B cell (primary cell): ENCODE measurements at regions not wholly inside any gene's neighbourhood (a gene's known extent, or its start where the extent isn't known, plus 50 kb on each side); places are given as distances from the start of the nearest gene placed in this dataset.

Experiments
- ATAC-seq: fragments of 200-7000 bp; cut with Tn5 transposase; one replicate; pipeline ENCODE4 v1.10.0; 2021; ENCODE audit warnings: low read depth, mild to moderate bottlenecking, moderate number of reproducible peaks, moderate library complexity
- CTCF ChIA-PET: fragments of 350-600 bp; sonication (Branson Sonifier 250); formaldehyde crosslinking; loops from one replicate; lab custom pipeline; 2021; ENCODE audit warnings: antibody characterized with exemption, inconsistent platforms; lab: Charles Lee
- POLR2A ChIA-PET: fragments of 350-600 bp; sonication (Branson Sonifier 250); formaldehyde crosslinking; loops from one replicate; lab custom pipeline; 2021; ENCODE audit warnings: antibody characterized with exemption; lab: Charles Lee
- DNase-seq: peaks from one replicate; pipeline ENCODE4 v3.0.0; 2013
- H2AFZ ChIP-seq: 2 replicates; pipeline ENCODE4 v1.6.1; 2012; ENCODE audit warnings: mild to moderate bottlenecking, low read depth, low read length; ENCODE audit not compliant: insufficient read depth, poor library complexity, severe bottlenecking
- H3K27ac ChIP-seq, 2 donors: 1 replicate in 1 of 2; 2 replicates in 1 of 2; pipeline ENCODE4 v1.5.1; 2012 to 2013; ENCODE audit warnings: low read length in 2 of 2, mild to moderate bottlenecking in 2 of 2, moderate library complexity in 1 of 2
- H3K27me3 ChIP-seq, 4 experiments: fragments of 200-600 bp in 1 of 4; sonication (generic) in 1 of 4; replicated peaks in 1 of 4; 1 replicate in 2 of 4; 2 replicates in 2 of 4; pipeline versions ENCODE4 v1.6.1 to v1.7.0; 2013 to 2016; ENCODE audit warnings: low read length in 3 of 4, mild to moderate bottlenecking in 2 of 4, mixed read lengths in 1 of 4, moderate library complexity in 1 of 4; ENCODE audit not compliant: insufficient read depth in 4 of 4, control insufficient read depth in 3 of 4; ENCODE audit errors: control extremely low read depth in 1 of 4
- H3K36me3 ChIP-seq, 2 experiments: replicated peaks in 1 of 2; 1 replicate in 1 of 2; 2 replicates in 1 of 2; pipeline versions ENCODE4 v1.6.1 to v1.7.1; 2013; ENCODE audit warnings: low read length in 1 of 2; ENCODE audit not compliant: insufficient read depth in 2 of 2, control insufficient read depth in 1 of 2; ENCODE audit errors: control extremely low read depth in 1 of 2, extremely low read depth in 1 of 2
- H3K4me1 ChIP-seq, 2 donors: fragments of 200-600 bp in 1 of 2; sonication (generic) in 1 of 2; 1 replicate in 1 of 2; 2 replicates in 1 of 2; pipeline versions ENCODE4 v1.5.1 to v1.6.1; 2013 to 2017; ENCODE audit warnings: low read length in 2 of 2; ENCODE audit not compliant: control insufficient read depth in 2 of 2, insufficient read depth in 2 of 2
- H3K4me2 ChIP-seq: replicated peaks from 2 replicates; pipeline ENCODE3; 2012; ENCODE audit warnings: mild to moderate bottlenecking, low read depth, low read length; ENCODE audit not compliant: poor library complexity, severe bottlenecking
- H3K4me3 ChIP-seq, 5 experiments: fragments of 200-600 bp in 1 of 5; sonication (generic) in 1 of 5; 1 replicate in 3 of 5; 2 replicates in 2 of 5; pipeline versions ENCODE4 v1.5.1 to v1.7.0; 2011 to 2016; ENCODE audit warnings: low read length in 4 of 5, mild to moderate bottlenecking in 4 of 5, low read depth in 2 of 5, control low read depth in 1 of 5, moderate library complexity in 1 of 5; ENCODE audit not compliant: insufficient read depth in 1 of 5; ENCODE audit errors: control extremely low read depth in 1 of 5, extremely low read depth in 1 of 5
- H3K79me2 ChIP-seq: fragments of 200-600 bp; sonication (generic); one replicate; pipeline ENCODE4 v1.6.0; 2016; ENCODE audit warnings: low read length; ENCODE audit not compliant: control insufficient read depth, insufficient read depth
- H3K9ac ChIP-seq: fragments of 200-600 bp; sonication (generic); 2 replicates; pipeline ENCODE4 v1.6.1; 2017; ENCODE audit warnings: mild to moderate bottlenecking, low read length, moderate library complexity
- H3K9me3 ChIP-seq, 3 donors: one replicate each; pipeline versions ENCODE4 v1.6.1 to v1.7.1; 2013; ENCODE audit warnings: low read length in 2 of 3; ENCODE audit not compliant: control insufficient read depth in 2 of 3, insufficient read depth in 1 of 3; ENCODE audit errors: control extremely low read depth in 1 of 3
- H4K20me1 ChIP-seq: 2 replicates; pipeline ENCODE4 v1.6.0; 2012; ENCODE audit warnings: mild to moderate bottlenecking, low read length; ENCODE audit not compliant: insufficient read depth, control insufficient read depth, poor library complexity, severe bottlenecking
- H3K27ac Mint-ChIP-seq: one replicate; pipeline ENCODE4 v1.8.0; 2021; ENCODE audit warnings: mixed read lengths
- H3K27me3 Mint-ChIP-seq: one replicate; pipeline ENCODE4 v1.8.0; 2021; ENCODE audit warnings: mixed read lengths
- H3K4me1 Mint-ChIP-seq: one replicate; pipeline ENCODE4 v1.8.0; 2021; ENCODE audit warnings: mixed read lengths
- H3K4me3 Mint-ChIP-seq: one replicate; pipeline ENCODE4 v1.8.0; 2021; ENCODE audit warnings: mixed read lengths
- H3K9me3 Mint-ChIP-seq: one replicate; pipeline ENCODE4 v1.8.0; 2022; ENCODE audit warnings: mixed read lengths; ENCODE audit not compliant: insufficient read depth
- CTCF ChIP-seq: fragments of 200-600 bp; IDR thresholded peaks from one replicate; pipeline ENCODE4 v1.8.0; 2022; ENCODE audit warnings: antibody characterized with exemption, mild to moderate bottlenecking
- EZH2 ChIP-seq: IDR thresholded peaks from 2 replicates; pipeline ENCODE4 v1.6.1; 2012; ENCODE audit warnings: borderline replicate concordance, low read depth, mild to moderate bottlenecking, moderate library complexity, low read length; ENCODE audit not compliant: insufficient read depth, poor library complexity, severe bottlenecking
- WGBS: methylation state at CpG from one replicate; pipeline ENCODE4 v1.1.5; 2013; ENCODE audit warnings: missing lambda C conversion rate; ENCODE audit not compliant: insufficient coverage; 5-methylcytosine and 5-hydroxymethylcytosine counted together
- intact Hi-C: fragments of 100-400 bp; cut with micrococcal nuclease; formaldehyde crosslinking; loops from one replicate; pipeline ENCODE4 v1.10.0; 2022

GRCh38 chr20:57094991-57095390 lies 171.4 kb downstream of the BMP7 start:
- Mint-ChIP-seq H3K4me1 (peaks cover 10% of the 10 kb centered on the region), H3K9me3 (no peaks in the 10 kb centered on the region), H3K4me3 (no peak overlapping the region), H3K27ac (no peak overlapping the region), H3K27me3 (peaks cover 3% of the 10 kb centered on the region)
- intact Hi-C loops = loop anchor here (10.0 kb wide), 1 partner anchor 1110 kb away; no protein-coding TSS in a partner anchor
- ATAC-seq = no peak
- Histone ChIP-seq H4K20me1 (no peaks in the 10 kb centered on the region), H3K79me2 (no peaks in the 10 kb centered on the region), H3K27ac (no peak overlapping the region), H3K4me3 (no peak overlapping the region), H3K9me3 (peaks cover 0 to 7% (median 0%) of the 10 kb centered on the region in 3 donors), H3K9ac (no peak overlapping the region), H3K4me1 (peaks cover 0 to 6% of the 10 kb centered on the region in 2 donors), H3K36me3 (no peaks in the 10 kb centered on the region), H3K4me2 (no peak overlapping the region), H2AFZ (no peak overlapping the region), H3K27me3 (no peaks in the 10 kb centered on the region)
- no peak for DNase-seq
- POLR2A ChIA-PET = no interaction called here
- WGBS = 88% methylated on average over 10 of the region's 12 CpGs
- TF ChIP-seq CTCF (no peak), EZH2 (no peak)
- CTCF ChIA-PET = interaction anchor here (1.3 kb wide), 1 partner anchor 251 kb away, joined by 4 read pairs; no protein-coding TSS in a partner anchor

GRCh38 chr20:57095426-57095825 lies 171.0 kb downstream of the BMP7 start:
- H4K20me1 ChIP-seq = no peaks in the 10 kb centered on the region
- no peaks in the 10 kb centered on the region for H3K79me2 ChIP-seq
- peaks cover 0 to 7% (median 0%) of the 10 kb centered on the region in 3 donors for H3K9me3 ChIP-seq
- no peak for DNase-seq
- no peak for ATAC-seq
- TF ChIP-seq EZH2 (no peak), CTCF (no peak)
- ChIA-PET CTCF (interaction anchor here (1.3 kb wide), 1 partner anchor 250 kb away, joined by 4 read pairs; no protein-coding TSS in a partner anchor), POLR2A (no interaction called here)
- H3K36me3 ChIP-seq = no peaks in the 10 kb centered on the region
- H3K4me1 ChIP-seq = peaks cover 0 to 6% of the 10 kb centered on the region in 2 donors
- Mint-ChIP-seq H3K27me3 (peaks cover 3% of the 10 kb centered on the region), H3K27ac (no peak overlapping the region), H3K4me1 (peaks cover 10% of the 10 kb centered on the region), H3K4me3 (no peak overlapping the region), H3K9me3 (no peaks in the 10 kb centered on the region)
- 57% methylated on average over 1 of the region's 3 CpGs for WGBS
- H3K9ac ChIP-seq = no peak overlapping the region
- H3K27me3 ChIP-seq = no peaks in the 10 kb centered on the region
- intact Hi-C loops = loop anchor here (10.0 kb wide), 1 partner anchor 1109 kb away; no protein-coding TSS in a partner anchor
- no peak overlapping the region for H3K4me3 ChIP-seq
- H2AFZ ChIP-seq = no peak overlapping the region
- H3K27ac ChIP-seq = no peak overlapping the region
- H3K4me2 ChIP-seq = no peak overlapping the region
